ENCODE measurements at regions not wholly inside any gene's neighbourhood (a gene's known extent, or its start where the extent isn't known, plus 50 kb on each side); places are given as distances from the start of the nearest gene placed in this dataset.
"Not testable (repeated sequence)": the region's sequence is repeated elsewhere in the genome, so short reads cannot be mapped to it uniquely, and the experiment has no call there.

- H3K27ac ChIP-seq (replicated peaks) = no peak overlapping the region
- no peak for TF ChIP-seq REST (IDR thresholded peaks at IDR 0.05; ENCODE audit: insufficient replicate concordance, low read depth)
- no peak for TF ChIP-seq SPI1 (IDR thresholded peaks at IDR 0.05; ENCODE audit: borderline replicate concordance, low read depth)
- no peak for TF ChIP-seq GABPA (IDR thresholded peaks at IDR 0.05; ENCODE audit: low read depth)
- TF ChIP-seq CTCF (IDR thresholded peaks at IDR 0.05; ENCODE audit: insufficient read depth, low read length) = no peak
- TF ChIP-seq POLR2AphosphoS5 (IDR thresholded peaks at IDR 0.05; ENCODE audit: low read depth) = no peak
- H3K27me3 ChIP-seq (ENCODE audit: insufficient read depth, poor library complexity, severe bottlenecking) = no peaks in the 10 kb centered on the region
- no peak overlapping the region for H3K4me3 ChIP-seq (replicated peaks; ENCODE audit: insufficient read depth, low read length)
- DNase-seq (ENCODE audit: low read depth in 1 of 2, low spot score in 1 of 2) = no peak
Observed at GRCh38 chr2:237209885-237210284, 124.2 kb downstream of the COPS8 start.

- no peak for DNase-seq (ENCODE audit: low read depth in 1 of 2, low spot score in 1 of 2)
- no peak for TF ChIP-seq REST (IDR thresholded peaks at IDR 0.05; ENCODE audit: insufficient replicate concordance, low read depth)
- no peak for TF ChIP-seq CTCF (IDR thresholded peaks at IDR 0.05; ENCODE audit: insufficient read depth, low read length)
- no peak for TF ChIP-seq SPI1 (IDR thresholded peaks at IDR 0.05; ENCODE audit: borderline replicate concordance, low read depth)
- TF ChIP-seq POLR2AphosphoS5 (IDR thresholded peaks at IDR 0.05; ENCODE audit: low read depth) = no peak
- TF ChIP-seq GABPA (IDR thresholded peaks at IDR 0.05; ENCODE audit: low read depth) = no peak
- Histone ChIP-seq H3K27ac (replicated peaks) (no peak overlapping the region), H3K27me3 (ENCODE audit: insufficient read depth, poor library complexity, severe bottlenecking) (no peaks in the 10 kb centered on the region), H3K4me3 (replicated peaks; ENCODE audit: insufficient read depth, low read length) (no peak overlapping the region)
Observed at GRCh38 chr2:237210297-237210696, 124.6 kb downstream of the COPS8 start.

GRCh38 chr2:237210763-237211162 is 125.1 kb downstream of the COPS8 start:
- TF ChIP-seq GABPA (IDR thresholded peaks at IDR 0.05; ENCODE audit: low read depth) = no peak
- TF ChIP-seq SPI1 (IDR thresholded peaks at IDR 0.05; ENCODE audit: borderline replicate concordance, low read depth) = no peak
- no peak for TF ChIP-seq REST (IDR thresholded peaks at IDR 0.05; ENCODE audit: insufficient replicate concordance, low read depth)
- no peak for TF ChIP-seq POLR2AphosphoS5 (IDR thresholded peaks at IDR 0.05; ENCODE audit: low read depth)
- TF ChIP-seq CTCF (IDR thresholded peaks at IDR 0.05; ENCODE audit: insufficient read depth, low read length) = no peak
- no peak for DNase-seq (ENCODE audit: low read depth in 1 of 2, low spot score in 1 of 2)

DNA sequence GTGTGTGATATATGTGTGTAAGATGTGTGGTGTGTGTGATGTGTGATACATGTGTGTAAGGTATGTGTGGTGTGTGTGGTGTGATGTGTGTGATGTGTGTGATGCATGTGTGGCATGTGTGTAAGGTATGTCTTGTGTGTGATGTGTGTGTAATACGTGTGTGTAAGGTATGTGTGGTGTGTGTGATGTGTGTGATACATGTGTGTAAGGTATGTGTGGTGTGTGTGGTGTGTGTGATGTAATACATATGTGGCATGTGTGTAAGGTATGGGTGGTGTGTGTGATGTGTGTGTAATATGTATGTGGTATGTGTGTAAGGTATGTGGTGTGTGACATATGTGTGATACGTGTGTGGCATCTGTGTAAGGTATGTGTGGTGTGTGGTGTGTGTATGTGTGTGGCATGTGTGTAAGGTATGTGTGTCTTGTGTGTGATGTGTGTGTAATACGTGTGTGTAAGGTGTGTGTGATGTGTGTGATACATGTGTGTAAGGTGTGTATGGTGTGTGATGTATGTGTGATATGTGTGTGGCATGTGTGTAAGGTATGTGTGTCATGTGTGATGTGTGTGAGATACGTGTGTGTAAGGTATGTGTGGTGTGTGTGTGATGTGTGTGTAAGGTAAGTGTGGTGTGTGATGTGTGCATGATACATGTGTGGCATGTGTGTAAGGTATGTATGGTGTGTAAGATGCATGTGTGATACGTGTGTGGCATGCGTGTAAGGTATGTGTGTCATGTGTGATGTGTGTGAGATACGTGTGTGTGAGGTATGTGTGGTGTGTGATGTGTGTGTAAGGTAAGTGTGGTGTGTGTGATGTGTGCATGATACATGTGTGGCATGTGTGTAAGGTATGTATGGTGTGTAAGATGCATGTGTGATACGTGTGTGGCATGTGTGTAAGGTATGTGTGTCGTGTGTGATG is 126.9 kb downstream of the COPS8 start:
- not testable (repeated sequence) for H3K4me3 ChIP-seq (replicated peaks; ENCODE audit: insufficient read depth, low read length); H3K27ac ChIP-seq (replicated peaks); DNase-seq (ENCODE audit: low read depth in 1 of 2, low spot score in 1 of 2); H3K27me3 ChIP-seq (ENCODE audit: insufficient read depth, poor library complexity, severe bottlenecking)

More at GRCh38 chr2:237210763-237211162, 125.1 kb downstream of the COPS8 start:
- H3K27ac ChIP-seq (replicated peaks) = no peak overlapping the region
- no peaks in the 10 kb centered on the region for H3K27me3 ChIP-seq (ENCODE audit: insufficient read depth, poor library complexity, severe bottlenecking)
- H3K4me3 ChIP-seq (replicated peaks; ENCODE audit: insufficient read depth, low read length) = no peak overlapping the region
